T-helper 17 cell (primary cell): ENCODE measurements at regions not wholly inside any gene's neighbourhood (a gene's known extent, or its start where the extent isn't known, plus 50 kb on each side); places are given as distances from the start of the nearest gene placed in this dataset.

Source experiments
- ATAC-seq: fragments of 150-1000 bp; cut with Tn5 transposase; 2 replicates; pipeline ENCODE4 v1.10.0; 2021; ENCODE audit warnings: mild to moderate bottlenecking, moderate library complexity
- DNase-seq, 3 donors: peaks; one replicate each; pipeline versions ENCODE4 v3.0.0 to v3.0.0-alpha.2; 2020 to 2021
- H3K9me3 ChIP-seq: one replicate; pipeline ENCODE4 v1.7.0; 2013; ENCODE audit warnings: low read length, mild to moderate bottlenecking; ENCODE audit not compliant: control insufficient read depth, poor library complexity, severe bottlenecking
- H3K27ac Mint-ChIP-seq: one replicate; pipeline ENCODE4 v1.8.0; 2022; ENCODE audit warnings: mild to moderate bottlenecking, moderate library complexity, mixed read lengths
- H3K27me3 Mint-ChIP-seq: one replicate; pipeline ENCODE4 v1.8.0; 2022; ENCODE audit warnings: mixed read lengths
- H3K36me3 Mint-ChIP-seq: one replicate; pipeline ENCODE4 v1.8.0; 2022; ENCODE audit warnings: low read depth, mixed read lengths
- H3K4me1 Mint-ChIP-seq: one replicate; pipeline ENCODE4 v1.8.0; 2022; ENCODE audit warnings: mild to moderate bottlenecking, mixed read lengths
- H3K4me3 Mint-ChIP-seq: one replicate; pipeline ENCODE4 v1.8.0; 2022; ENCODE audit warnings: mild to moderate bottlenecking, moderate library complexity, mixed read lengths

GRCh38 chr11:80007616-80008015 is 566.8 kb upstream of the TENM4 start:
- H3K9me3 ChIP-seq, result no peaks in the 10 kb centered on the region
- Mint-ChIP-seq H3K4me3 (no peak overlapping the region), H3K27me3 (no peaks in the 10 kb centered on the region), H3K27ac (no peak overlapping the region), H3K36me3 (no peaks in the 10 kb centered on the region), H3K4me1 (no peaks in the 10 kb centered on the region)
- DNase-seq (no peak), ATAC-seq (no peak)

- H3K27me3 Mint-ChIP-seq, result no peaks in the 10 kb centered on the region
- H3K4me3 Mint-ChIP-seq, result no peak overlapping the region
- no peaks in the 10 kb centered on the region for H3K36me3 Mint-ChIP-seq
- no peak overlapping the region for H3K27ac Mint-ChIP-seq
- H3K9me3 ChIP-seq, result no peaks in the 10 kb centered on the region
- no peak for DNase-seq
- ATAC-seq, result no peak
- no peaks in the 10 kb centered on the region for H3K4me1 Mint-ChIP-seq
Observed at GRCh38 chr11:79990141-79990540, 549.3 kb upstream of the TENM4 start.

- DNase-seq (no peak), ATAC-seq (no peak)
- no peaks in the 10 kb centered on the region for H3K9me3 ChIP-seq
- Mint-ChIP-seq H3K4me1 (no peaks in the 10 kb centered on the region), H3K4me3 (no peak overlapping the region), H3K27ac (no peak overlapping the region), H3K27me3 (no peaks in the 10 kb centered on the region), H3K36me3 (no peaks in the 10 kb centered on the region)
Observed at GRCh38 chr11:79982185-79982584, 541.4 kb upstream of the TENM4 start.

- no peaks in the 10 kb centered on the region for H3K36me3 Mint-ChIP-seq
- H3K9me3 ChIP-seq, result no peaks in the 10 kb centered on the region
- H3K4me3 Mint-ChIP-seq, result no peak overlapping the region
- ATAC-seq, result no peak
- no peaks in the 10 kb centered on the region for H3K27me3 Mint-ChIP-seq
- DNase-seq, result no peak
- no peaks in the 10 kb centered on the region for H3K4me1 Mint-ChIP-seq
- H3K27ac Mint-ChIP-seq, result no peak overlapping the region
Observed at GRCh38 chr11:79980916-79981315, 540.1 kb upstream of the TENM4 start.

GRCh38 chr11:79973721-79974617 is 533.1 kb upstream of the TENM4 start:
- H3K4me3 Mint-ChIP-seq, result no peak overlapping the region
- no peak overlapping the region for H3K27ac Mint-ChIP-seq
- ATAC-seq, result no peak
- H3K27me3 Mint-ChIP-seq, result no peaks in the 10 kb centered on the region
- H3K9me3 ChIP-seq, result no peaks in the 10 kb centered on the region
- no peaks in the 10 kb centered on the region for H3K36me3 Mint-ChIP-seq
- H3K4me1 Mint-ChIP-seq, result no peaks in the 10 kb centered on the region
- no peak for DNase-seq

- H3K4me1 Mint-ChIP-seq, result no peaks in the 10 kb centered on the region
- no peaks in the 10 kb centered on the region for H3K36me3 Mint-ChIP-seq
- H3K27me3 Mint-ChIP-seq, result no peaks in the 10 kb centered on the region
- no peak overlapping the region for H3K27ac Mint-ChIP-seq
- no peak for DNase-seq
- no peak for ATAC-seq
- no peak overlapping the region for H3K4me3 Mint-ChIP-seq
- no peaks in the 10 kb centered on the region for H3K9me3 ChIP-seq
Observed at GRCh38 chr11:79971255-79971654, 530.4 kb upstream of the TENM4 start.

- DNase-seq, result no peak
- H3K27ac Mint-ChIP-seq, result no peak overlapping the region
- no peaks in the 10 kb centered on the region for H3K27me3 Mint-ChIP-seq
- no peaks in the 10 kb centered on the region for H3K36me3 Mint-ChIP-seq
- ATAC-seq, result no peak
- no peak overlapping the region for H3K4me3 Mint-ChIP-seq
- no peaks in the 10 kb centered on the region for H3K4me1 Mint-ChIP-seq
- no peaks in the 10 kb centered on the region for H3K9me3 ChIP-seq
Observed at GRCh38 chr11:79966592-79966991, 525.8 kb upstream of the TENM4 start.

GRCh38 chr11:79963856-79964645 is 523.2 kb upstream of the TENM4 start:
- no peak for ATAC-seq
- H3K36me3 Mint-ChIP-seq, result no peaks in the 10 kb centered on the region
- DNase-seq, result no peak
- no peaks in the 10 kb centered on the region for H3K9me3 ChIP-seq
- no peaks in the 10 kb centered on the region for H3K27me3 Mint-ChIP-seq
- no peaks in the 10 kb centered on the region for H3K4me1 Mint-ChIP-seq
- no peak overlapping the region for H3K4me3 Mint-ChIP-seq
- no peak overlapping the region for H3K27ac Mint-ChIP-seq

- Mint-ChIP-seq H3K36me3 (no peaks in the 10 kb centered on the region), H3K27ac (no peak overlapping the region), H3K4me3 (no peak overlapping the region), H3K27me3 (no peaks in the 10 kb centered on the region), H3K4me1 (no peaks in the 10 kb centered on the region)
- no peak for ATAC-seq
- no peak for DNase-seq
- H3K9me3 ChIP-seq, result no peaks in the 10 kb centered on the region
Observed at GRCh38 chr11:79960461-79960860, 519.6 kb upstream of the TENM4 start.

GRCh38 chr11:79959318-79959717 is 518.5 kb upstream of the TENM4 start:
- no peaks in the 10 kb centered on the region for H3K9me3 ChIP-seq
- Mint-ChIP-seq H3K27ac (no peak overlapping the region), H3K36me3 (no peaks in the 10 kb centered on the region), H3K4me3 (no peak overlapping the region), H3K27me3 (no peaks in the 10 kb centered on the region), H3K4me1 (no peaks in the 10 kb centered on the region)
- ATAC-seq (no peak), DNase-seq (no peak)

- H3K36me3 Mint-ChIP-seq, result no peaks in the 10 kb centered on the region
- H3K4me3 Mint-ChIP-seq, result no peak overlapping the region
- H3K4me1 Mint-ChIP-seq, result no peaks in the 10 kb centered on the region
- no peak for ATAC-seq
- no peak overlapping the region for H3K27ac Mint-ChIP-seq
- DNase-seq, result no peak
- no peaks in the 10 kb centered on the region for H3K27me3 Mint-ChIP-seq
- no peaks in the 10 kb centered on the region for H3K9me3 ChIP-seq
Observed at GRCh38 chr11:79957702-79958101, 516.9 kb upstream of the TENM4 start.

- Mint-ChIP-seq H3K36me3 (no peaks in the 10 kb centered on the region), H3K4me3 (no peak overlapping the region), H3K4me1 (no peaks in the 10 kb centered on the region), H3K27ac (no peak overlapping the region), H3K27me3 (no peaks in the 10 kb centered on the region)
- DNase-seq, result no peak
- H3K9me3 ChIP-seq, result no peaks in the 10 kb centered on the region
- ATAC-seq, result no peak
Observed at GRCh38 chr11:79956061-79956460, 515.2 kb upstream of the TENM4 start.

- Mint-ChIP-seq H3K27me3 (no peaks in the 10 kb centered on the region), H3K36me3 (no peaks in the 10 kb centered on the region), H3K4me3 (no peak overlapping the region), H3K4me1 (no peaks in the 10 kb centered on the region), H3K27ac (no peak overlapping the region)
- ATAC-seq (no peak), DNase-seq (no peak)
- H3K9me3 ChIP-seq, result no peaks in the 10 kb centered on the region
Observed at GRCh38 chr11:79953629-79954028, 512.8 kb upstream of the TENM4 start.
